Mesothelial cell of epicardium (in vitro differentiated cells): ENCODE measurements at regions not wholly inside any gene's neighbourhood (a gene's known extent, or its start where the extent isn't known, plus 50 kb on each side); places are given as distances from the start of the nearest gene placed in this dataset.
A peak's percentile ranks its signal among the peaks of the same experiment; 100 is the strongest.

ENCODE experiments used
- DNase-seq, 2 experiments: peaks; one replicate each; pipeline ENCODE4 v3.0.0; 2021; ENCODE audit warnings: low spot score in 2 of 2; ENCODE audit not compliant: unreplicated experiment in 2 of 2
- H3K27ac Mint-ChIP-seq: 2 replicates; pipeline ENCODE4 v1.8.0; 2021; ENCODE audit warnings: mixed read lengths
- H3K27me3 Mint-ChIP-seq: 2 replicates; pipeline ENCODE4 v1.8.0; 2021; ENCODE audit warnings: low read depth, mixed read lengths
- H3K36me3 Mint-ChIP-seq: 2 replicates; pipeline ENCODE4 v1.8.0; 2021; ENCODE audit warnings: mixed read lengths
- H3K4me1 Mint-ChIP-seq: 2 replicates; pipeline ENCODE4 v1.8.0; 2021; ENCODE audit warnings: mixed read lengths
- H3K4me3 Mint-ChIP-seq: 2 replicates; pipeline ENCODE4 v1.8.0; 2021; ENCODE audit warnings: mild to moderate bottlenecking, moderate library complexity, mixed read lengths
- H3K9me3 Mint-ChIP-seq: 2 replicates; pipeline ENCODE4 v1.8.0; 2021; ENCODE audit warnings: mixed read lengths
- CTCF ChIP-seq: fragments of 200-600 bp; sonication (generic); IDR thresholded peaks from one replicate; pipeline ENCODE4 v1.5.0; 2021; ENCODE audit warnings: antibody characterized with exemption; ENCODE audit not compliant: unreplicated experiment

- Mint-ChIP-seq H3K27me3 (peaks cover 45% of the 10 kb centered on the region), H3K27ac (no peak overlapping the region), H3K4me3 (no peak overlapping the region), H3K36me3 (no peaks in the 10 kb centered on the region), H3K4me1 (no peaks in the 10 kb centered on the region), H3K9me3 (no peaks in the 10 kb centered on the region)
- no peak for TF ChIP-seq CTCF
- DNase-seq: no peak
Measured at GRCh38 chr4:24040811-24041210, 151.0 kb upstream of the PPARGC1A start.

GRCh38 chr4:24033626-24034025 lies 143.8 kb upstream of the PPARGC1A start:
- H3K9me3 Mint-ChIP-seq: no peaks in the 10 kb centered on the region
- peaks cover 42% of the 10 kb centered on the region for H3K27me3 Mint-ChIP-seq
- no peaks in the 10 kb centered on the region for H3K4me1 Mint-ChIP-seq
- H3K27ac Mint-ChIP-seq: no peak overlapping the region
- no peak for TF ChIP-seq CTCF
- DNase-seq: no peak
- no peak overlapping the region for H3K4me3 Mint-ChIP-seq
- no peaks in the 10 kb centered on the region for H3K36me3 Mint-ChIP-seq

GRCh38 chr4:24032371-24032989 lies 142.6 kb upstream of the PPARGC1A start:
- H3K27me3 Mint-ChIP-seq: peaks cover 35% of the 10 kb centered on the region
- no peak for DNase-seq
- H3K9me3 Mint-ChIP-seq: no peaks in the 10 kb centered on the region
- no peak for TF ChIP-seq CTCF
- no peak overlapping the region for H3K27ac Mint-ChIP-seq
- no peak overlapping the region for H3K4me3 Mint-ChIP-seq
- H3K4me1 Mint-ChIP-seq: peaks cover under 1% of the 10 kb centered on the region
- H3K36me3 Mint-ChIP-seq: no peaks in the 10 kb centered on the region

GRCh38 chr4:24026596-24026995 lies 136.7 kb upstream of the PPARGC1A start:
- no peak overlapping the region for H3K4me3 Mint-ChIP-seq
- peaks cover 16% of the 10 kb centered on the region for H3K4me1 Mint-ChIP-seq
- H3K27ac Mint-ChIP-seq: no peak overlapping the region
- H3K36me3 Mint-ChIP-seq: no peaks in the 10 kb centered on the region
- DNase-seq: no peak
- H3K27me3 Mint-ChIP-seq: peaks cover 52% of the 10 kb centered on the region
- no peak for TF ChIP-seq CTCF
- H3K9me3 Mint-ChIP-seq: no peaks in the 10 kb centered on the region

- no peaks in the 10 kb centered on the region for H3K9me3 Mint-ChIP-seq
- H3K27me3 Mint-ChIP-seq: peaks cover 50% of the 10 kb centered on the region
- H3K4me3 Mint-ChIP-seq: no peak overlapping the region
- TF ChIP-seq CTCF: no peak
- H3K27ac Mint-ChIP-seq: peak overlapping the region; percentile 70
- DNase-seq: no peak
- no peaks in the 10 kb centered on the region for H3K36me3 Mint-ChIP-seq
- H3K4me1 Mint-ChIP-seq: peaks cover 17% of the 10 kb centered on the region
Measured at GRCh38 chr4:24024605-24025004, 134.8 kb upstream of the PPARGC1A start.

- DNase-seq: no peak
- Mint-ChIP-seq H3K27ac (peak overlapping the region; percentile 70), H3K27me3 (peaks cover 49% of the 10 kb centered on the region), H3K4me1 (peaks cover 20% of the 10 kb centered on the region), H3K4me3 (no peak overlapping the region), H3K9me3 (no peaks in the 10 kb centered on the region), H3K36me3 (no peaks in the 10 kb centered on the region)
- TF ChIP-seq CTCF: no peak
Measured at GRCh38 chr4:24024157-24024556, 134.3 kb upstream of the PPARGC1A start.
